Neural crest cell (in vitro differentiated cells): ENCODE measurements at regions not wholly inside any gene's neighbourhood (a gene's known extent, or its start where the extent isn't known, plus 50 kb on each side); places are given as distances from the start of the nearest gene placed in this dataset.
A peak's percentile ranks its signal among the peaks of the same experiment; 100 is the strongest.

Source experiments
- DNase-seq: peaks from one replicate; pipeline ENCODE4 v3.0.0; 2021; ENCODE audit warnings: low read depth, mixed read lengths, low spot score
- H3K27ac Mint-ChIP-seq: one replicate; pipeline ENCODE4 v1.8.0; 2021; ENCODE audit warnings: mild to moderate bottlenecking, mixed read lengths; ENCODE audit not compliant: unreplicated experiment
- H3K27me3 Mint-ChIP-seq: 2 replicates; pipeline ENCODE4 v1.8.0; 2021; ENCODE audit warnings: low read depth, mild to moderate bottlenecking, mixed read lengths
- H3K36me3 Mint-ChIP-seq: 2 replicates; pipeline ENCODE4 v1.8.0; 2021; ENCODE audit warnings: low read depth, mild to moderate bottlenecking, mixed read lengths
- H3K4me1 Mint-ChIP-seq: 2 replicates; pipeline ENCODE4 v1.8.0; 2021; ENCODE audit warnings: mixed read lengths
- H3K4me3 Mint-ChIP-seq: one replicate; pipeline ENCODE4 v1.8.0; 2021; ENCODE audit warnings: mild to moderate bottlenecking, mixed read lengths
- H3K9me3 Mint-ChIP-seq: 2 replicates; pipeline ENCODE4 v1.8.0; 2021; ENCODE audit warnings: mixed read lengths
- TF ChIP-seq, protein P1 (sequence below): fragments of 200-600 bp; sonication (generic); conservative IDR thresholded peaks from 2 replicates; pipeline ENCODE4 v1.5.0; 2021; ENCODE audit warnings: antibody characterized with exemption, mild to moderate bottlenecking

DNA sequence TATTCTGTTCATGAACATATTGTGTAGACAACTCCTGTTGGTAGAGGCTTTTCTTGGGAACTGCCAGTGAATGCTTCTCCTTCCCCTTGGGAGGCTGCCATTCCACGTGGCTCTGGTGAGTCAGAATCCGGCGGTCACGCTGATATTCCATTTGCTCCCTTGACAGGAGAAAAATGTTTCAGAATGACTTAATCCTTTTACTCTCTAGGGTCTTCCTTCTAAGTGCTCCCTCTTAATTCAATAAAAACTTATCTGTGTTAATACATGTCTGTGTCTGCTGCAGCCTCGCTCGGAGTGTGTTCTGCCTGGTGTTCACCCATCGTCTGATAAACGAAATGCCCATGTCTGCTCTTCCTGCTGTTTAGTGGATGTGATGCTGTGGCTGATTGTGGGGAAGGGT lies 278.6 kb downstream of the ARHGAP12 start:
- DNase-seq = no peak
- H3K27me3 Mint-ChIP-seq = no peaks in the 10 kb centered on the region
- peak overlapping the region; percentile 51 for H3K27ac Mint-ChIP-seq
- H3K9me3 Mint-ChIP-seq = no peaks in the 10 kb centered on the region
- no peak overlapping the region for H3K4me3 Mint-ChIP-seq
- peaks cover 7% of the 10 kb centered on the region for H3K4me1 Mint-ChIP-seq
- TF ChIP-seq, protein P1, sequence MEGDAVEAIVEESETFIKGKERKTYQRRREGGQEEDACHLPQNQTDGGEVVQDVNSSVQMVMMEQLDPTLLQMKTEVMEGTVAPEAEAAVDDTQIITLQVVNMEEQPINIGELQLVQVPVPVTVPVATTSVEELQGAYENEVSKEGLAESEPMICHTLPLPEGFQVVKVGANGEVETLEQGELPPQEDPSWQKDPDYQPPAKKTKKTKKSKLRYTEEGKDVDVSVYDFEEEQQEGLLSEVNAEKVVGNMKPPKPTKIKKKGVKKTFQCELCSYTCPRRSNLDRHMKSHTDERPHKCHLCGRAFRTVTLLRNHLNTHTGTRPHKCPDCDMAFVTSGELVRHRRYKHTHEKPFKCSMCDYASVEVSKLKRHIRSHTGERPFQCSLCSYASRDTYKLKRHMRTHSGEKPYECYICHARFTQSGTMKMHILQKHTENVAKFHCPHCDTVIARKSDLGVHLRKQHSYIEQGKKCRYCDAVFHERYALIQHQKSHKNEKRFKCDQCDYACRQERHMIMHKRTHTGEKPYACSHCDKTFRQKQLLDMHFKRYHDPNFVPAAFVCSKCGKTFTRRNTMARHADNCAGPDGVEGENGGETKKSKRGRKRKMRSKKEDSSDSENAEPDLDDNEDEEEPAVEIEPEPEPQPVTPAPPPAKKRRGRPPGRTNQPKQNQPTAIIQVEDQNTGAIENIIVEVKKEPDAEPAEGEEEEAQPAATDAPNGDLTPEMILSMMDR = no peak
- H3K36me3 Mint-ChIP-seq = no peaks in the 10 kb centered on the region

DNA sequence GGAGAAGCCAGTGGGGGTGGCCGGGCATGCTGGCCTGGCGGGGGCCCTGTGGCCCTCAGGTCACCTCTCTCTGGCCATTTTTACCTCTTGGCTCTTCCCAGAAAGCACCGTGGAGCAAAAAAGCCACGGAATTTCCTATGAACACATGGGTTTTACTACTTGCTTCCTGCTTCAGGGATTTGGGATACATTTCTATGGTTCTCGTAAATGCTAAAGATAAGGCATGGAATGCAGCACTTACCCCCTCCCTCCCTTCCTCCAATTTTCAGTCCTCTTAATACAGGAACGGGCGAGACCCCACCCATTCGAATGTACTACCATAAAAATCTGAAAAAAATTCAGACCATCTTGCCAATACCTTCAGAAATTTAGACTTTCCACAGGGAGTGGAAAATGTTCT lies 279.7 kb downstream of the ARHGAP12 start:
- H3K4me1 Mint-ChIP-seq = peaks cover 11% of the 10 kb centered on the region
- H3K9me3 Mint-ChIP-seq = no peaks in the 10 kb centered on the region
- H3K36me3 Mint-ChIP-seq = no peaks in the 10 kb centered on the region
- no peak overlapping the region for H3K4me3 Mint-ChIP-seq
- DNase-seq = no peak
- no peaks in the 10 kb centered on the region for H3K27me3 Mint-ChIP-seq
- TF ChIP-seq, protein P1 = no peak
- H3K27ac Mint-ChIP-seq = no peak overlapping the region

GRCh38 chr10:31647861-31648260 lies 280.8 kb downstream of the ARHGAP12 start:
- Mint-ChIP-seq H3K27ac (no peak overlapping the region), H3K9me3 (no peaks in the 10 kb centered on the region), H3K4me1 (peaks cover 11% of the 10 kb centered on the region), H3K36me3 (no peaks in the 10 kb centered on the region), H3K4me3 (no peak overlapping the region), H3K27me3 (no peaks in the 10 kb centered on the region)
- no peak for DNase-seq
- TF ChIP-seq, protein P1 = no peak

- DNase-seq = no peak
- Mint-ChIP-seq H3K27ac (no peak overlapping the region), H3K36me3 (no peaks in the 10 kb centered on the region), H3K9me3 (no peaks in the 10 kb centered on the region), H3K4me1 (peaks cover 11% of the 10 kb centered on the region), H3K4me3 (no peak overlapping the region), H3K27me3 (no peaks in the 10 kb centered on the region)
- TF ChIP-seq, protein P1 = no peak
Observed at GRCh38 chr10:31646519-31646918, 282.1 kb downstream of the ARHGAP12 start.

DNA sequence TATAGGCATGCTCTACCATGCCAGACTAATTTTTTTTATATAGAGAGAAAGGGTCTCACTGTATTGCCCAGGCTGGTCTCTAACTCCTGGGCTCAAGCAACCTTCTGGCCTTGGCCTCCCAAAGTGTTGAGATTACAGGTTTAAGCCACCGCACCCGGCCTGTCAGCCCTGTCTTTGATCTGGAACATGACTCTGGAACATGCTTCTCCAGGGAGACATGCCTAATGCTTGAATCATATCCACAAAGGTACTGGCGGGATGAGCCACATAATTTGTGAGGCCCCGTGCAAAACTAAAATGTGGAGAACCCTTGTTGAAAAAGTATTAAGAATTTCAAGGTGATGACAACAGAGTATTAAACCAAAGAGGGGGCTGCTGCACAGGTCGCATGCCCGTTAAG lies 282.8 kb downstream of the ARHGAP12 start:
- no peaks in the 10 kb centered on the region for H3K27me3 Mint-ChIP-seq
- no peak overlapping the region for H3K4me3 Mint-ChIP-seq
- H3K27ac Mint-ChIP-seq = no peak overlapping the region
- no peak for DNase-seq
- no peaks in the 10 kb centered on the region for H3K9me3 Mint-ChIP-seq
- peaks cover 11% of the 10 kb centered on the region for H3K4me1 Mint-ChIP-seq
- TF ChIP-seq, protein P1 = no peak
- no peaks in the 10 kb centered on the region for H3K36me3 Mint-ChIP-seq
